ENCODE measurements at regions not wholly inside any gene's neighbourhood (a gene's known extent, or its start where the extent isn't known, plus 50 kb on each side); places are given as distances from the start of the nearest gene placed in this dataset.

DNA sequence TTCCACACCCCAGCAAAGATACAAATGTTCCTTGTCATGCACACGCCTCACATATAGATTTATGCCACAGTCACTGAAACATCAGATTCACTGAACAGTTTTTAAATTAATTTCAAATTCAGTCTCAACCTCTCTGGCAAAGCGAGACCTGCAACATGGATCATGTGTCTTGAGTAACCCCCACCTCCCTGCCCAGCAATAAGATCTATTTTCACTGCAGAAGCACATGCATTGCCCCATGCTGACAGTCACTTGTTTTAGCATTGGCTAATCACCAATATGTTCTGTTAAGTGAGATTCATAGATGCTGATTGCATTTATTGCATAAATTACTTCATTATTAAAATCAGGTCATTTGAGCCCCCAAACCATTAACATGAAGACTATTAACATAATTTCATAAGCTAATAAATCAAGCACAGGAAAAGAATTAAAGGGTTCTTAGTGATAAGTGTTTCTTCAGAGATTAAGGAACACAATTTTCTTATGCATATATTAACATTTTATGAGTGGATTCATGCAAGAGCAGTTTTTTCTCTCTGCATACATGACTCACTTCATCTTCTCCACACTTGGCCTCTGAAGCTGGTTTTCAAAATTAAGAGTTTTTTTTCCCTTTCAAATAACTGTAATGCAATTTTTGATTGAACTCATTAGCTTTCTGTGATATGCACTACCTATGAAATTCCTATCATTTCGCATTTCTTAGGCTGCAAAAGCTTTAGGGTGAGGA lies 173.2 kb upstream of the SOX4 start:
- DNase-seq, result no peak

DNA sequence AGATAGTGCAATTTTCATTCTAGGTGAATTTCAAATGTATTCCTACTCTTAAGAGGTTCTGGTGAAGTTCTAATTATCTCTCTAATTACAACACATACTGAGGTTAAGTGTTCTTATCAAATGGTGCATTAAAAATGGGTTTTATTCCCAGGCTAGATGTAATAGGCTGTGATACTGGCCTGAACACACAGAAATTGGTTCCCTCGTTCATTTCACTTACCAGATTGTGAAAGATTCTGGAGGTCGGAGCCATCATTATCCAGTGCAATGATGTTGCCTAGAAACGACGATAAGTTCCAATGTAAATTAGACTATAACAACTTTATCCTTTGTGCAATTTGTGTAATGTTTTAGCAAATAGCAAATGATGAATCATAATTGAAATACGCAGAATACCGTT lies 172.6 kb upstream of the SOX4 start:
- no peak for DNase-seq

DNA sequence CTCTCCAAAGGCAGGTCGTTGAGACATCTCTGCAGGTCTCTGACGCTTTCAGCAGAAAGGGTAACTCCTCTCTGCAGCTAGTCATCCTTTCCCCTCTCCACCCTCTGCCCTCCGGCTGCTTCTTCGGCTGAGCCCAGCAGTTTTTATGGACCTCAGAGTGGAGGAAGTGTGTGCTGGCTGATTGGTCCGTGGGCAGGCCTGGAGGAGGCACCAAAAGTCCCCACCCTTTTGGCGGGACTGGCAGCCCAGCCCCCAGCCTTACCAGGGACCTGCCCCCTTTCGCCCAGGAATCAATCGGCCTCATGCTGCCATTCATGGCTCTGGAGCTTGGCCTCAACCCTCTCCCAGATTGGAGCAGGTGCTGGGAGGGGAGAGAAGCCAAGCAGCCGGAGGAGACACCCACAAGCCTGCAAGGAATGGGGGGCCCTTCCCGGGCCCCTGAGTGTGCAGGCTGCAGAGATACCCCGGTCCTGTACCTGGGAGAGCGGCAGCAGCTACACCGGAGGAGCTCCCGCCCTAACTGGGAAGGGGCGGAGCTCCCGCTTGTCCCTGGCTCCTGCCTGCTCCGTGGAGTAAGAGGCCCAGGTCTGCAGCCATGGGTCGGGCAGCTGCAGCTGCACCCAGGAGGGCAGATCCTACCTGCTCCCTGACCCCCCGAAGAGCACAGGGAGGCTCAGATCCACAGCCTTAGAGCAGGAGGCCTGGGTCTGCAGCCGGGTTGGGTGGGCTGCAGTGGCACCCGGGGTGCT lies 170.3 kb upstream of the SOX4 start:
- DNase-seq, result no peak

DNA sequence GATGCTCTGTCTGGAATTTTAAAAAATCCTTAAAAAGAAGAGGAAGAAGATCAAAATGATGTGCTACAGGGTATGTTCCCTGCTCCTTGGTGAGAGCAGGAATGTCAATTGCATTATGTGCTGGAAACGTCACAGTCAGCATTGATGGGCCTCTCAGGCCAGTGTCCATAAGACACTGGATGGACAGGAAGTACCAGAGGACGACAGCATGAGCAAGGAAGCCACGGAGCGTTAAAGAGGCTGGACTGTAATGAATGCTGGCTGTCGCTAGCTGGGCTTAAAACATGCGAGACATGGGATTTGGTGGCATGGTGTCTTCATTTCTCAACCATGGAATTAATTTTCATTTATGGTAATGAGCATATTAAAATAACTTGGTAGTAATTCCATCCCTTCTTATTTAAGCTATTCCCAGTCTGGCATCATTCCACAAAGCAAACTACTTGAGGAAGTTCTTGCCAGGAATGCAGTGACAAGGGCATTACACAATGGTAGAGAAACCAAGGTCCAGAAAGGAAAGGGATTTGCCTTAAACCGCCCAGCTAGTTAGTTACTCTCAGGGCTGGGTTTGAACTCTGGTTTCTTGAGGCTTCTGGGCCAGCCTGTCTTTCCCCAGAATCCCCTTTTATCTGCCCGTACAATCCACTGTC lies 166.6 kb upstream of the SOX4 start:
- no peak for DNase-seq

DNA sequence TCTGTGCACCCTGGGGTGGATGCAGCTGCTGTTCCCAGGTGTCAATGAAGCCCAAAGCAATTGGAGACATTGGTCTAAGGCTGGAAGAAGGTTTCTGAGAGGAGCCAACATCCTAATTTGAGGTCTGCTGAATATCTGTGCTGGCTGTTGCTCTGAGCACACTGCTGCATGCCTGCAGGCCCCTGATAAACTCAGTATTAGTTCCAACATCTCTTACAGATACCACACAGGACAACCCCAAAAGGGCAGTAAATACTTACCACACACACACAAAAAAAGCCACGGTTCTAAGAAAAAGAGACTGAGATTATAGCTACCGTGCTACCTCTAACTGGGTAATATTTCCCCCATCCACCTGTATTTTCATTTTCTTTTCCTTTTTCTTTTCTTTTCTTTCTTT lies 164.3 kb upstream of the SOX4 start:
- DNase-seq, result no peak

DNA sequence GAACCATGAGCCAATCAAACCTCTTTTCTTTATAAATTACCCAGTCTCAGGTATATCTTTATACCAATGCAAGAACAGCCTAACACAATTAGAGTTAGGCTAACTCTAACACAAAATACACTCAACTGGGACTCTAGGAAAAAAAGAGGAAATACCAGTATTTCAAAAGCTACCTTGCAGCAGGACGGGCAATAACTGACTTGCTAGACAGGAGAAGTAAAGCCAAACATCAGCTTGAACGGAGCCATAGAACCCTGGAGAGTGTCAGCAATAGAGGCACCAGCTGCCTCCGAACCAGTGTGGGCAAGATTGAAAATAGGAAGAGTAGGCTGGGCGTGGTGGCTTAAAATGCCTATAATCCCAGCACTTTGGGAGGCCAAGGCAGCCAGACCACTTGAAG lies 162.0 kb upstream of the SOX4 start:
- no peak for DNase-seq

DNA sequence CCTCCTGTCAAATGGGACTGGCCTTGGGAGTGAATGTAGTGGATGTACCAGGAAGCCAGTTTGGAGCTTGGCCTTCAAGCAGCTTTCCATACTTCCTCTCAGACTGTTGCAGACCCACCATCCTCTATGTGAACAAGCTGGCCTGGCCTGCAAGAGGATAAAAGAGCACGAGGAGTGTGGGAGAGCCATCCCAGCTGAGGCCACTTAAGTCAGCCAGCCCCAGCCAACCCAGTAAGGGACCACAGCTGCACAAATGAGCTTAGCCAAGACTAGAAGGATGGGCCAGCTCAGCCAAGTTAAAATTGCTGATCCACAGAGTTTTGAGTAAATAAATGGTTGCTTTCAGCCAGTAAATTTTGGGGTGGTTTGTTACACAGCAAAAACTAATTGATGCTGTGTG lies 156.9 kb upstream of the SOX4 start:
- no peak for DNase-seq

DNA sequence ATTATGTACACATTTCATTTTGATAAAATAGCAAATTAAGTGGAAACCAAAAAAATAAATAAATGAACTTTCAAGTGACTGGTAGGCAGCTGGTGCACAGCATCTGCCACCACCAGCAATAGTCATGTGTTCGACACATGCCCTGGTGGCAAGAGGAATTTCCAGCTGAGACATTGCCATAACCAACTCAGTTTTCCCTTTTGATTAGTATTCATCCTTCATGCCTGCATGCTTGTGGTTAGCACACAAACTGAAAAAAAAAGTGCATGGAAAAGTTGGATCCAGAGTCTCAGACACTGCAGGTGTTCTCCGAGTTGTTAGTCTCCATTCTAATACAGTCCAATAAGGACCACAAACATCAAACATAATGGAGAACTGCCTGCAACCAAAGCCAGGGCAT lies 156.0 kb upstream of the SOX4 start:
- no peak for DNase-seq

DNA sequence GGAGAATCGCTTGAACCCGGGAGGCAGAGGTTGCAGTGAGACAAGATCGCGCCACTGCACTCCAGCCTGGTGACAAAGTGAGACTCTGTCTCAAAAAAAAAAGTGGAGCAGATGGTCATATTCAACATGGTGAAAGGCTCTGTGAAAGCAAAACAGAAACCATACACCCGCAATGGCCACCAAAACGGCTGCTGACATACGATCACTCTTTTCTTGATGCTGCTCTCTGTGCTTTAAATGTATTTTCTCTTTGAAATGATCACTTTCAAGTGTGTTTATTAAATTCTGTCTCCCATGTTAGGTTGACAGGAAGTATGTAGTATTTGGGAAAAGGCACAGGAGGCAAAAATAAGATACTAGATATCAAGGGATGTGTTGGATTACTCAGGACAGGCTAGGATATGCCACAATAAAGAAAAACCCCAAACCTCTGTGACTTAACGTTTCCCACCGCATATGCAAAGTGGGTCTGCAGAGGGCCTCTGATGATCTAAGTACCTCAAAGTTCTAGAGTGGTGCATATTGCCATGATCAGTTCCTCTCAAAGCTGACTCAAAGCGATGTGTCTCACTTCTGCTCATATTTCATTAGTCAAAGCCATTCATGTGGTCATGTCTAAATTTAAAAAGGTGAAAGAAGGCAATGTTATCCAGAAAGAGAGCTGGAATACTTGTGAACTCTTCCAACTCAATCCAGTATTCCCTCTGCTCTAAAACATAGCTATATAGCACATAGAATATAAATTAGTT lies 155.1 kb upstream of the SOX4 start:
- no peak for DNase-seq

DNA sequence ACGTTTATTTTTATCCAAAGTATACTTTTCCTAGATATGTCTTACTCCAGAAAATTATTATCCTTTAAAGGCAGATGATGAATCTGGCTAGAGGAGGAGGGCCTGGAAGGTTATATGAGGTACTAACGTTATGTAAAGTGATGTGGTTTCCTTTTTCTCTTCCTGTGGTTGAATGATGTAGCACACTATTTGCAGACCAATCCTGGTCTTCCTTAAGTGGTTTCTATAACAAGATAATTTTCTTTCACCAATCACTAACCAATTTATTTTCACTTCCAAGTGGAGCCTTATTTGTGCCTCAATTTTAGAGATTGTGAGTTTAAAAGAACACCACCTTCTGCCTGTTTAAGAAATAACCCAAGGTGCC lies 154.6 kb upstream of the SOX4 start:
- no peak for DNase-seq

DNA sequence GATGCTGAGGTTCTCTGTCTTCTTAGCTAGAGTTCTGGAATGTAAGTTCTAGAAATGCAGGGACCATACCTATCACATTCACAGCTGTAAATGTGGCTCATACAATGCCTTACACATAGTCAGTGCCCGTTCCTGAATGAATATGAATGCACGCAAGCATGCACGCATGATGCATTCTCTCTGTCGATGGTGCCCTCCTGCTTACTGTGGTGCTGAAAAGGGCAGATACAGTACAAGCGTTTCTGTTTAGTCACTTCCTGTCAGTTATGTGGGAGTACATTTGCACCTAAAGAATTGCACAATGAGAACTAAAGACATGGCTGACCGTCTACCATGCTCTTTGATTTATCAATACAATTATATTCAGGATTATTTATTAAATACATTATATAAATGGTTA lies 152.2 kb upstream of the SOX4 start:
- no peak for DNase-seq

DNA sequence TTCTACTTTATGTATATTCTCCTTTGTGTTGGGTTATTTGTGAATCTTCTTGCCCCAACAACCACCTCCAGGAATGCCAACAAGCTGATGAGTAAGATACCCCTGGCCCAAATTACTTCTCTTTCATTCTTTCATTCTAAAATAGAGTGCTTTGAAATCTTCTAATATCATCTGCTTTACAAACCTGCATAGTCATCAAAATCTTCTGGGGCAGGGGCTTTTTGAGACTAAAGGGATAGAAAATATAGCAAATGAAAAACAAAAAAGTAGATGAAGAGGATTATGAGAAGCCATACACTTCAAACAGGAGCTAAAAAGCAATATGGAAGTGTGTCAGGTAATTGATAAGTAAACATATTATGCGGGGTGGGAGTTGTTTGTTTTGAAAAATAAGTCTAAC lies 150.7 kb upstream of the SOX4 start:
- DNase-seq, result no peak

DNA sequence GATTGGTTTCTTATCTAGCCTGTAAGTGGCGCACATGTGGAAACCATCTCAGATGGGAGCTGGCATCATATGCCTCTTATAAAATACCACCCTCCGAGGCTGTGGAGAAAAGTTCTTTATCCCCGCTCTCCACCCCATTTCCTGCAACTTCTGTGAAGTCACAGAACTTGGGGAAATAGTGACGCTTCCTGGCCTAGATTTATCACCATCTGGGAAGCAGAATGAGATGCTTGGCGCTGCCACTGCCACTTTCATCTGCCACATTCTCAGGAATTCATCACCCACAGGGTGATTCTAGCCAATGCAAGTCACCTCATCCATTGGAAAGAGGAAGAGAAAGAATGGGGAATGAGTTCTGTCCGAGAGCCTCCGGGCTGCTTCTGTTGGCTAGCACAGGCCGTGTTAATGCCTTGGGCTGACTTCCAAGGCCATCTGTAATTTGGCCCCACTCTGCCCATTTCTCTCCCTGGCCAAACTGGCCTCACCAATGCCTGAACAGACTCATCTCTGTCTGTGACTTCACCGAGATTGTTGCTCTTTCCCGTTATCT lies 148.8 kb upstream of the SOX4 start:
- no peak for DNase-seq

DNA sequence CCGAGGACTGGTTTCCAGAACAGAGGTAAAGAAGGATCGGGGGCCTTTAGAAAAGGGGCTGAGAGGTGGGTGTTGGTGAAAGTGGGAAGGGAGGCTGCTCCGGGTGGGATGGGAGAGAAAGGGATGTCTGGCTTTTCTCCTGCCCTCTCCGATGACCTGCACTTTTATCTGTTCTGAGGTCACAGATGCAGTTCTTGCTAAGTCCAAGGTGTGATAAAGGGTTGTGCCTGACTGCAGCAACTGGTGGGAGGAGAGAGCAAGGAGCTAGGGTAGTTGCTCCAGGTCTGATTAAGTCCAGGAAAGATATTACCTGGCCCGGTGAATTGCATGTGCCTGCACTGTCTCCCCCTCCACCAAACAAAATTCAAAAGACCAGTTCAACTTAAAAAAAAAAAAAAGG lies 145.6 kb upstream of the SOX4 start:
- DNase-seq, result no peak

DNA sequence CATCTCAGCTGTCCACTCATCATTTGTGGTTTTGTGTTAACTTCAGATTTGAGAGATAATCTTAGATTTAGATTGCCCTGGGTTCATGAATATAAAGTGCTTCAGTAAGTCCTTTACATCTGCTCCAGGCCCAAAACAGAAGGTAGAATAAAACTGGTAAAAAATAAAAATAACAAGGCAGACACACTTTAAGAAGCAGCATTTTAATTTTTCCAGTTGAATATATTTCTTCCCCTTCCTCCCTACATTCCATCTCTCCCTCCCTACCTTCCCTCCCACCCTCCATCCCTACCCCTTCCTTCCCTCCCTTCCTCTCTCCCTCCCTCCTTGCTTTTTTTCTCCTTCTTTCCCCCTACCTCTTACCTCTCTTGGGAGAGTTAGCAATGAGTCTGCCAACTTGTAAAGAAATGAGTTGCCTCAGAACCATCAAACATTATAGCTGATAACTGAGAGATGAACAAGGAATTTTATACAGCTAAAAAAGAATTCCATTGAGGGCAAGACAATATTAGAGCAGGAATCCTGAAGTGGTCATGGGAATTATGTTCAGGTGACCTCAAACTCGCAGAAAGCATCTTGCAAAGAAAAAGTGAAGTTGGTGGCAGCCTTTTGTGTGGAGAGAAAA lies 145.0 kb upstream of the SOX4 start:
- DNase-seq, result no peak

DNA sequence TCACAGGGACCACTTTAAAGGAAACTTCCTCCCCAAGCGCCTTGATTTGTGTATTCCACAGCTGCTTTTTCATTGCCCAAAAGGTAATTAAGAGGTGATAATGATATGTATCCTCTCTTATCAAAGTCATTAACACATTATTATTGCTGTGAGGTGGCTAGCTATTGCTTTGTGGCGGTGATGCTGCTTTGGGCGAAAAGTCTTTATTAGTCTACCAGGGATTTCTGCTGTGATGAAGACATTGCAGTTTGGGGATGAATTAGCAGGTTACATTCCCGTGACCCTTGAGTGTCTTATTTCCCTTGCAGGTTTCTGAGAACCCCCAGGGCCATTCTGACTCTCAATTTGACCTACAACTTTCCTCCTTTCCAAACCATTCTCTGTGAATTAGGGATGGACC lies 143.4 kb upstream of the SOX4 start:
- DNase-seq, result no peak

DNA sequence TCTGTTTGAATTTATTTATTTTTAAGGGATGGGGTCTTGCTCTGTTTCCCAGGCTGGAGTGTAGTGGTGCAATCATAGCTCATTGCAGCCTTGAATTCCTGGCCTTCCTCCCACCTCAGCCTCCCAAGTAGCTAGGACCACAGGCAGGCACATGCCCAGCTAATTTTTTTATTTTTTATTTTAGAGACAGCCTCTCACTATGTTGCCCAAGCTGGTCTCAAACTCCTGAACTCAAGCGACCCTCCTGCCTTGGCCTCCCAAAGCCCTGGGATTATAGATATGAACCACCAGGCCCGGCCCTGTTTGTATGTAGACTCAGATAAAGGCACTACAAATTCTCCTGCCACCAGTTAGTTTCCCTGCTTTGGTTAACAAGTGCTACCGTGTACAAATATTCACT lies 142.9 kb upstream of the SOX4 start:
- DNase-seq, result no peak

DNA sequence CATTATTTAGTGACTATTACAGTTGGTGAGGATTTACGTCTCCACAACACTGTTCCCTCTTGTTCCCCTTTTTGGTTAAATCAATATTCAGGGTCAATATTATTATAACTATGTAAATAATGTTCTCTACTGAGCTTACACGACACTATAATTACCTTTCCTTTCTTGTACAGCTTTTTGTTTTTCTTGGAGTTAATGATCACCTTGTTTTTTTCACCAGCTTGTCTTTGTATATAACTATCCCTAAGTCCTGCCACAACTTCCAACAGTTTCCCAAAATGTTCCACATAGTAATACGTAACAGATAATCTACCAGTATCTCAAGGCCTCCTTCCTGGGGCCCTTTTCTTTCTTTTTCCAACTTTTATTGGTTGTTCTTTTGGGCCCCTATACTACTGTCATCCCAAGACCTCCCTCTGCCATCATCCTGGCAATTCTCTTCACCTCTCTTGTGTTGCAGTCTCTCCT lies 142.0 kb upstream of the SOX4 start:
- DNase-seq, result no peak

DNA sequence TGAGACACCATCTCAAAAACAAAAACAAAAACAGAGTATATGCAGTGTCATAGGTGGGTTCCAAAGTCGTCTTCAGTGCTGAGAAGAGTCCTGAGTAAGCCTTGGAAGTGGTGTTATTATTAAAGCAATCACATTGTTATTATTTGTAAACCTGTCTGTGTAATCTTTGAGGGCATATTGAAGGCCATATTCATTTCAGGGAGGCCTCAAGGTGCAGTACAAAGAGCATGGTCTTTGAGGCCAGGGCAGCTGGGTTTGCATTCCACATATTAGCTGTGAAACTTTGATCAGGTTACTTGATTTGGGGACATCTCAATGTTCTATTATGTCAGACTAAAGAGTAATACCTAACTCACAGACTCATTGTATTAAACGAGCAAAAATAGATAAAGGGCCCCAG lies 139.3 kb upstream of the SOX4 start:
- no peak for DNase-seq

DNA sequence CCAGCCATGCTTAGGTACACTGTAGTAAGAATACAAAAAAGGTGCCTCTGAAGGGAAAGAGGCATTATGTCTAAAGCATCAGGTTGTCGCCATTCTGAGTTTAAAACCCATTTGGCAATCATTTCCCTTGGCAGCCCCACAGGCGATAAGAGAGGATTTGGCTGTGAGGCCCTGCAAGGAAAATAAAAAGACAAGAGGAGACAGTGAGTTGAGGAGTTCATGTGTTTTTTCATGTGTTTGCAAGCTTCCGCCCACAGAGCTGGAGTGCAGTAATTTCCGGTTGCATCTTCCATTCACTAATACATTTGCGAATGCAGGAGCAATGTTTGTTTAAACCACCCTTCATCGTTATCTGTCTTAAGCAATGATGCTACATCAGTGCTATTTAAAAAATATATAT lies 138.5 kb upstream of the SOX4 start:
- DNase-seq, result no peak

DNA sequence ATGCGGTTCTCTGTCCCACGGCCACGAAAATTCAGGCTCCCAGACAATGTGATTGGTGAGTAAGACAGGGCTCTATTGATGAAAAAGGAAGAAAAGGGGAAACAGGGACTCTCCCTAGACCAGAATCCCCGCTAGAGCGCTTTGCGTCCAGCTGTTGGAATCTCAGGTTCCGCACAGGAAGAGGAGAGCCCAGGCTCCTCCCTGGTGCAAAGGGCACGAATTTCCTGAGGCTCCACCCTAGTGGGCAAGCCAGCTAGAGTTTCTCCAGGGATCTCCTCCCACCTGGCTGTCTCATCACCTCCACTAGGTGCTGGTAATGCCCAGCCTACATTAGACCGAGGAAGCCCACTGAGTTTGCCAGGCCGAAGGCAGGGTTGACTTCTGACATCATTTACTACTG lies 135.9 kb upstream of the SOX4 start:
- no peak for DNase-seq

All from amygdala (tissue), 56 donors.